ENCODE measurements at regions not wholly inside any gene's neighbourhood (a gene's known extent, or its start where the extent isn't known, plus 50 kb on each side); places are given as distances from the start of the nearest gene placed in this dataset.

GRCh38 chr2:198880421-198880820 lies 577.3 kb downstream of the SATB2 start:
- Histone ChIP-seq H3K4me2 (ENCODE audit: low read depth, low read length) (no peak overlapping the region), H3K79me2 (ENCODE audit: low read length) (no peaks in the 10 kb centered on the region), H3K4me3 (ENCODE audit: low read length) (no peak overlapping the region), H3K36me3 (replicated peaks; ENCODE audit: insufficient read depth, low read length) (no peaks in the 10 kb centered on the region), H3K9me3 (replicated peaks; ENCODE audit: insufficient read depth, low read length) (no peaks in the 10 kb centered on the region), H3K27me3 (replicated peaks; ENCODE audit: insufficient read depth, low read length) (no peaks in the 10 kb centered on the region), H3K27ac (ENCODE audit: low read length) (no peak overlapping the region), H3K4me1 (ENCODE audit: low read length) (no peaks in the 10 kb centered on the region), H2AFZ (ENCODE audit: low read length) (no peak overlapping the region), H3K9me2 (replicated peaks; ENCODE audit: insufficient read depth, low read length) (no peaks in the 10 kb centered on the region), H4K20me1 (ENCODE audit: insufficient read depth, low read length) (no peaks in the 10 kb centered on the region), H3F3A (ENCODE audit: insufficient read depth, low read length) (no peaks in the 10 kb centered on the region), H3K9ac (ENCODE audit: low read length) (no peak overlapping the region)
- DNase-seq: no peak
- TF ChIP-seq EZH2phosphoT487 (IDR thresholded peaks at IDR 0.05; ENCODE audit: low read length): no peak
- TF ChIP-seq EZH2 (optimal IDR thresholded peaks at IDR 0.05; ENCODE audit: low read depth, low read length): no peak
- TF ChIP-seq, protein P1, sequence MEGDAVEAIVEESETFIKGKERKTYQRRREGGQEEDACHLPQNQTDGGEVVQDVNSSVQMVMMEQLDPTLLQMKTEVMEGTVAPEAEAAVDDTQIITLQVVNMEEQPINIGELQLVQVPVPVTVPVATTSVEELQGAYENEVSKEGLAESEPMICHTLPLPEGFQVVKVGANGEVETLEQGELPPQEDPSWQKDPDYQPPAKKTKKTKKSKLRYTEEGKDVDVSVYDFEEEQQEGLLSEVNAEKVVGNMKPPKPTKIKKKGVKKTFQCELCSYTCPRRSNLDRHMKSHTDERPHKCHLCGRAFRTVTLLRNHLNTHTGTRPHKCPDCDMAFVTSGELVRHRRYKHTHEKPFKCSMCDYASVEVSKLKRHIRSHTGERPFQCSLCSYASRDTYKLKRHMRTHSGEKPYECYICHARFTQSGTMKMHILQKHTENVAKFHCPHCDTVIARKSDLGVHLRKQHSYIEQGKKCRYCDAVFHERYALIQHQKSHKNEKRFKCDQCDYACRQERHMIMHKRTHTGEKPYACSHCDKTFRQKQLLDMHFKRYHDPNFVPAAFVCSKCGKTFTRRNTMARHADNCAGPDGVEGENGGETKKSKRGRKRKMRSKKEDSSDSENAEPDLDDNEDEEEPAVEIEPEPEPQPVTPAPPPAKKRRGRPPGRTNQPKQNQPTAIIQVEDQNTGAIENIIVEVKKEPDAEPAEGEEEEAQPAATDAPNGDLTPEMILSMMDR (IDR thresholded peaks at IDR 0.05; ENCODE audit: low read length): no peak

- Histone ChIP-seq H4K20me1 (ENCODE audit: insufficient read depth, low read length) (no peaks in the 10 kb centered on the region), H3K4me1 (ENCODE audit: low read length) (0 out of 2 replicates have a peak, but pooled peaks cover 3% of the 10 kb centered on the region), H3K9me2 (replicated peaks; ENCODE audit: insufficient read depth, low read length) (no peaks in the 10 kb centered on the region), H3K9ac (ENCODE audit: low read length) (no peak overlapping the region), H3K27ac (ENCODE audit: low read length) (no peak overlapping the region), H3K4me2 (ENCODE audit: low read depth, low read length) (no peak overlapping the region), H2AFZ (ENCODE audit: low read length) (no peak overlapping the region), H3K4me3 (ENCODE audit: low read length) (no peak overlapping the region), H3K36me3 (replicated peaks; ENCODE audit: insufficient read depth, low read length) (no peaks in the 10 kb centered on the region), H3F3A (ENCODE audit: insufficient read depth, low read length) (no peaks in the 10 kb centered on the region), H3K27me3 (replicated peaks; ENCODE audit: insufficient read depth, low read length) (no peaks in the 10 kb centered on the region), H3K9me3 (replicated peaks; ENCODE audit: insufficient read depth, low read length) (no peaks in the 10 kb centered on the region), H3K79me2 (ENCODE audit: low read length) (no peaks in the 10 kb centered on the region)
- TF ChIP-seq EZH2 (optimal IDR thresholded peaks at IDR 0.05; ENCODE audit: low read depth, low read length) (no peak), EZH2phosphoT487 (IDR thresholded peaks at IDR 0.05; ENCODE audit: low read length) (no peak)
- TF ChIP-seq, protein P1 (IDR thresholded peaks at IDR 0.05; ENCODE audit: low read length): no peak
- DNase-seq: peak; percentile 31
Observed at GRCh38 chr2:198874472-198874858, 583.3 kb downstream of the SATB2 start.

GRCh38 chr2:198873503-198874471 lies 584.0 kb downstream of the SATB2 start:
- no peaks in the 10 kb centered on the region for H3K36me3 ChIP-seq (replicated peaks; ENCODE audit: insufficient read depth, low read length)
- TF ChIP-seq, protein P1 (IDR thresholded peaks at IDR 0.05; ENCODE audit: low read length): no peak
- TF ChIP-seq EZH2 (optimal IDR thresholded peaks at IDR 0.05; ENCODE audit: low read depth, low read length) (no peak), EZH2phosphoT487 (IDR thresholded peaks at IDR 0.05; ENCODE audit: low read length) (no peak)
- no peak overlapping the region for H3K4me3 ChIP-seq (ENCODE audit: low read length)
- no peak for DNase-seq
- H2AFZ ChIP-seq (ENCODE audit: low read length): no peak overlapping the region
- H3K9me3 ChIP-seq (replicated peaks; ENCODE audit: insufficient read depth, low read length): no peaks in the 10 kb centered on the region
- no peaks in the 10 kb centered on the region for H3F3A ChIP-seq (ENCODE audit: insufficient read depth, low read length)
- H3K4me2 ChIP-seq (ENCODE audit: low read depth, low read length): no peak overlapping the region
- H3K27ac ChIP-seq (ENCODE audit: low read length): no peak overlapping the region
- H3K4me1 ChIP-seq (ENCODE audit: low read length): 0 out of 2 replicates have a peak, but pooled peaks cover 3% of the 10 kb centered on the region
- H3K9me2 ChIP-seq (replicated peaks; ENCODE audit: insufficient read depth, low read length): no peaks in the 10 kb centered on the region
- H3K9ac ChIP-seq (ENCODE audit: low read length): no peak overlapping the region
- no peaks in the 10 kb centered on the region for H4K20me1 ChIP-seq (ENCODE audit: insufficient read depth, low read length)
- H3K27me3 ChIP-seq (replicated peaks; ENCODE audit: insufficient read depth, low read length): no peaks in the 10 kb centered on the region
- H3K79me2 ChIP-seq (ENCODE audit: low read length): no peaks in the 10 kb centered on the region
